Panc1 (cell line): ENCODE measurements at regions not wholly inside any gene's neighbourhood (a gene's known extent, or its start where the extent isn't known, plus 50 kb on each side); places are given as distances from the start of the nearest gene placed in this dataset.

Experiments
- ATAC-seq: fragments of 200-7000 bp; cut with Tn5 transposase; 2 replicates; pipeline ENCODE4 v1.9.1; 2020; ENCODE audit warnings: mild to moderate bottlenecking, moderate library complexity
- BruUV-seq: library from RNA; stranded (reverse); fragments of 400-500 nt; replicated peaks from 2 replicates; lab custom pipeline; 2021; lab: Mats Ljungman, UMichigan
- CTCF ChIA-PET: fragments of 300-600 bp; sonication (Branson Sonifier 250); formaldehyde crosslinking; loops from one replicate; lab custom pipeline; 2022; ENCODE audit warnings: antibody characterized with exemption; lab: Charles Lee
- POLR2A ChIA-PET: fragments of 300-600 bp; sonication (Branson Sonifier 250); formaldehyde crosslinking; loops from one replicate; lab custom pipeline; 2022; ENCODE audit warnings: antibody characterized with exemption; lab: Charles Lee
- DNase-seq: peaks from one replicate; pipeline ENCODE4 v3.0.0-alpha.2; 2010; ENCODE audit warnings: low read depth, low spot score
- H3K27ac ChIP-seq: 2 replicates; pipeline ENCODE4 v1.5.1; 2011; ENCODE audit warnings: mild to moderate bottlenecking, low read length, inconsistent platforms
- H3K27me3 ChIP-seq: fragments of 200-500 bp; sonication (Bioruptor generic); 2 replicates; pipeline ENCODE4 v1.6.0; 2014; ENCODE audit warnings: low read length, inconsistent platforms; ENCODE audit not compliant: control insufficient read depth, insufficient read depth
- H3K36me3 ChIP-seq: fragments of 200-500 bp; sonication (Bioruptor generic); 2 replicates; pipeline ENCODE4 v1.5.1; 2014; ENCODE audit warnings: inconsistent platforms, mild to moderate bottlenecking, low read length, moderate library complexity; ENCODE audit not compliant: control insufficient read depth, insufficient read depth
- H3K4me1 ChIP-seq: 2 replicates; pipeline ENCODE4 v1.5.1; 2011; ENCODE audit warnings: inconsistent platforms, mild to moderate bottlenecking, low read length, moderate library complexity; ENCODE audit not compliant: control insufficient read depth, insufficient read depth
- H3K4me3 ChIP-seq, 2 experiments: 2 replicates each; pipeline ENCODE4 v1.5.1; 2011 to 2012; ENCODE audit warnings: low read depth in 2 of 2, low read length in 2 of 2, mild to moderate bottlenecking in 2 of 2, inconsistent platforms in 1 of 2, moderate library complexity in 1 of 2
- H3K9me3 ChIP-seq: fragments of 200-500 bp; sonication (Bioruptor generic); 2 replicates; pipeline ENCODE4 v1.5.1; 2014; ENCODE audit warnings: low read depth, mild to moderate bottlenecking, inconsistent platforms, low read length, moderate library complexity; ENCODE audit not compliant: control insufficient read depth, insufficient read depth
- CTCF ChIP-seq: fragments of 450-650 bp; IDR thresholded peaks from 2 replicates; pipeline ENCODE4 v1.5.1; 2017; ENCODE audit warnings: mild to moderate bottlenecking
- POLR2AphosphoS5 ChIP-seq: IDR thresholded peaks from 2 replicates; pipeline ENCODE4 v1.6.1; 2012; ENCODE audit warnings: mild to moderate bottlenecking, low read depth, low read length, moderate library complexity
- REST ChIP-seq, 2 experiments: IDR thresholded peaks; 2 replicates each; pipeline ENCODE4 v1.6.1; 2011 to 2012; ENCODE audit warnings: low read depth in 2 of 2, control low read depth in 1 of 2, low read length in 1 of 2, mild to moderate bottlenecking in 1 of 2, moderate library complexity in 1 of 2; ENCODE audit not compliant: insufficient read depth in 1 of 2
- SIN3A ChIP-seq: IDR thresholded peaks from 2 replicates; pipeline ENCODE4 v1.6.1; 2012; ENCODE audit warnings: low read depth, mild to moderate bottlenecking, low read length, moderate library complexity, borderline replicate concordance; ENCODE audit not compliant: insufficient read depth
- TCF7L2 ChIP-seq: IDR thresholded peaks from 2 replicates; pipeline ENCODE4 v1.6.1; 2011; ENCODE audit warnings: mild to moderate bottlenecking, low read depth, low read length, inconsistent platforms
- in situ Hi-C: cut with HindIII; loops from 2 replicates; pipeline ENCODE4 v1.10.0; 2016; ENCODE audit warnings: low sequenced_read_pairs, low pct_unique_long_range_greater_than_20kb
- intact Hi-C: fragments of 100-400 bp; cut with micrococcal nuclease; formaldehyde crosslinking; loops from one replicate; pipeline ENCODE4 v1.10.0; 2022; ENCODE audit not compliant: unreplicated experiment

- no peaks in the 10 kb centered on the region for H3K9me3 ChIP-seq
- intact Hi-C loops, result no loop called here
- no peak for ATAC-seq
- no peaks in the 10 kb centered on the region for H3K27me3 ChIP-seq
- BruUV-seq, result no TSS peak
- H3K4me3 ChIP-seq, result no peak overlapping the region
- H3K36me3 ChIP-seq, result no peaks in the 10 kb centered on the region
- no peak for TF ChIP-seq REST (IDR thresholded peaks at IDR 0.05; ENCODE audit: insufficient read depth in 1 of 2, low read depth in 2 of 2, low read length in 1 of 2)
- TF ChIP-seq SIN3A, result no peak
- no peak for TF ChIP-seq POLR2AphosphoS5
- no peak for TF ChIP-seq TCF7L2
- no peak for TF ChIP-seq CTCF
- DNase-seq, result no peak
- ChIA-PET POLR2A (no interaction called here), CTCF (no interaction called here)
- no peaks in the 10 kb centered on the region for H3K4me1 ChIP-seq
- no peak overlapping the region for H3K27ac ChIP-seq
- in situ Hi-C loops, result no loop called here
Measured at GRCh38 chr7:145489609-145490008, 627.0 kb upstream of the CNTNAP2 start.

GRCh38 chr7:145488816-145489215 is 627.8 kb upstream of the CNTNAP2 start:
- H3K4me3 ChIP-seq, result no peak overlapping the region
- ATAC-seq (no peak), DNase-seq (no peak)
- CTCF ChIA-PET, result no interaction called here
- H3K36me3 ChIP-seq, result no peaks in the 10 kb centered on the region
- H3K4me1 ChIP-seq, result no peaks in the 10 kb centered on the region
- POLR2A ChIA-PET, result no interaction called here
- intact Hi-C loops (no loop called here), in situ Hi-C loops (no loop called here)
- no peak overlapping the region for H3K27ac ChIP-seq
- no peaks in the 10 kb centered on the region for H3K9me3 ChIP-seq
- TF ChIP-seq REST (IDR thresholded peaks at IDR 0.05; ENCODE audit: insufficient read depth in 1 of 2, low read depth in 2 of 2, low read length in 1 of 2), result no peak
- no TSS peak for BruUV-seq
- no peaks in the 10 kb centered on the region for H3K27me3 ChIP-seq
